Effector memory CD4-positive, alpha-beta T cell (primary cell): ENCODE measurements at regions not wholly inside any gene's neighbourhood (a gene's known extent, or its start where the extent isn't known, plus 50 kb on each side); places are given as distances from the start of the nearest gene placed in this dataset.
"Not testable (repeated sequence)": the region's sequence is repeated elsewhere in the genome, so short reads cannot be mapped to it uniquely, and the experiment has no call there.

Experiments
- DNase-seq, 3 donors: peaks; one replicate each; pipeline ENCODE4 v3.0.0-alpha.2; 2020
- H3K27ac ChIP-seq: 2 replicates; pipeline ENCODE4 v1.7.0; 2013; ENCODE audit warnings: mild to moderate bottlenecking, low read length, moderate library complexity; ENCODE audit not compliant: insufficient read depth, poor library complexity, severe bottlenecking
- H3K27me3 ChIP-seq: replicated peaks from 2 replicates; pipeline ENCODE4 v1.7.0; 2013; ENCODE audit warnings: mild to moderate bottlenecking, low read length; ENCODE audit not compliant: insufficient read depth, control insufficient read depth, poor library complexity, severe bottlenecking
- H3K36me3 ChIP-seq: 2 replicates; pipeline ENCODE4 v1.7.0; 2013; ENCODE audit warnings: mild to moderate bottlenecking, low read length, moderate library complexity; ENCODE audit not compliant: control insufficient read depth, insufficient read depth
- H3K4me1 ChIP-seq: 2 replicates; pipeline ENCODE4 v1.7.0; 2013; ENCODE audit warnings: low read length, mild to moderate bottlenecking; ENCODE audit not compliant: control insufficient read depth, insufficient read depth, poor library complexity, severe bottlenecking
- H3K4me3 ChIP-seq: 2 replicates; pipeline ENCODE4 v1.7.0; 2013; ENCODE audit warnings: low read length, low read depth, mild to moderate bottlenecking; ENCODE audit not compliant: insufficient read depth, poor library complexity, severe bottlenecking
- H3K9me3 ChIP-seq: 2 replicates; pipeline ENCODE4 v1.7.0; 2013; ENCODE audit warnings: mild to moderate bottlenecking, low read length, moderate library complexity; ENCODE audit not compliant: control insufficient read depth

DNA sequence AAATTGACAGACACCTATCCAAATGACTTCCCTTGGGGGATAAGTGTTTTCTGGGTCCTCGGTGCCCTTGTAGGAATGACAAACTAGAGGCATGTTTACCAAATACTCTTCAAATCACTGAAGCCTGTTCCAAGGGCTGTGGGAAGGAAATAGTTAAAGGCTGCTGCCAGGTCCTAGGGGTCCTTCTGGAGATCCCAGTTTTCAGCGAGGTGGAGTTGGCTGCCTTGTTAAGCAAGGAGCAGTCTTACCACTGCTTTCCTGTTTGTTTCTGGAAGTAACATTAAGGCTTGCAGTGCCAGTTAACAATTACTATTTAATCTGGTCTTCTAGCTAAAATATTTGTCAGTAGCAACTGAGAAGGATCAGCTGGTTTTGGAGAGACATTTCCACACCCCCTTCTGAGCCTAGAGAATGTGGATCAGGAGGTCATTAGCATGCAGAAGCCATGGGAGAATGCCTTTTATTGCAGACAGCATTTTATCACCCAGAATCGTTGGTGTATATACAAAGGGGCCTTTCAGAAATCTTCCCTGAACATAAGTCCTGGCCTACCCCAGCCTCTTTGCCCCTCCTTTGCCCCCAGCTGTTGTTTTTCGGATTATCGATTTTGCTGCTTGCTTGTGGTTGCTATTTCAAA lies 238.8 kb downstream of the DMAC1 start:
- H3K4me1 ChIP-seq = no peaks in the 10 kb centered on the region
- H3K9me3 ChIP-seq = no peaks in the 10 kb centered on the region
- no peaks in the 10 kb centered on the region for H3K36me3 ChIP-seq
- DNase-seq = no peak
- no peaks in the 10 kb centered on the region for H3K27me3 ChIP-seq
- no peak overlapping the region for H3K4me3 ChIP-seq
- H3K27ac ChIP-seq = no peak overlapping the region

DNA sequence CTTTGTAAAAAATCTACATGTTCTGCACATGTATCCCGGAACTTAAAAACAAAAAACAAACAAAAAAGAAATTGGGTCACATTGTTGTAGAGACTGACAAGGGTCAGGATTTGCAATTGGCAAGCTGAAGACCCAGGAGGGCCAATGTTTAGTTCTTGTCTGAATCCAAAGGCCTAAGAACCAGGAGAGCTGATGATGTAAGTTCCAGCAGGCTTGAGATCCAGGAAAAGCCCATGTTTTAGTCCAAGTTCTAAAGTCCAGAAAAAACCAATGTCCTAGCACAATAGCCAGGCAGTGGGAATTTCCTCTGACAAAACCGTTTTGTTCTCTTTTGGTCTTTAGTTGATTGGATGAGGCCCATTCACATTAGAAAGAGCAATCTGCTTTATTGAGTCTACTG lies 244.9 kb downstream of the DMAC1 start:
- no peaks in the 10 kb centered on the region for H3K36me3 ChIP-seq

DNA sequence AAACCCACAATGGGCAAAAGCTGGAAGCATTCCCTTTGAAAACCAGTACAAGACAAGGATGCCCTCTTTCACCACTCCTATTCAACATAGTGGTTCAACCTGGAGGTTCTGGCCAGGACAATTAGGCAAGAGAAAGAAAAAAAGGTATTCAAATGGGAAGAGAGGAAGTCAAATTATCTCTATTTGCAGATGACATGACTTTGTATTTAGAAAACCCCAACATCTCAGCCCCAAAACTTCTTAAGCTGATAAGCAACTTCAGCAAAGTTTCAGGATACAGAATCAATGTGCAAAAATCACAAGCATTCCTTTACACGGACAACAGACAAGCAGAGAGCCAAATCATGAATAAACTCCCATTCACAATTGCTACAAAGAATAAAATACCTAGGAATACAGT lies 246.9 kb downstream of the DMAC1 start:
- H3K4me3 ChIP-seq, H3K4me1 ChIP-seq, H3K27me3 ChIP-seq, H3K36me3 ChIP-seq, H3K27ac ChIP-seq, DNase-seq, H3K9me3 ChIP-seq: not testable (repeated sequence)

More for the DNA sequence above, 244.9 kb downstream of the DMAC1 start:
- Histone ChIP-seq H3K27me3 (no peaks in the 10 kb centered on the region), H3K27ac (no peak overlapping the region), H3K4me1 (no peaks in the 10 kb centered on the region), H3K9me3 (no peaks in the 10 kb centered on the region), H3K4me3 (no peak overlapping the region)
- no peak for DNase-seq

DNA sequence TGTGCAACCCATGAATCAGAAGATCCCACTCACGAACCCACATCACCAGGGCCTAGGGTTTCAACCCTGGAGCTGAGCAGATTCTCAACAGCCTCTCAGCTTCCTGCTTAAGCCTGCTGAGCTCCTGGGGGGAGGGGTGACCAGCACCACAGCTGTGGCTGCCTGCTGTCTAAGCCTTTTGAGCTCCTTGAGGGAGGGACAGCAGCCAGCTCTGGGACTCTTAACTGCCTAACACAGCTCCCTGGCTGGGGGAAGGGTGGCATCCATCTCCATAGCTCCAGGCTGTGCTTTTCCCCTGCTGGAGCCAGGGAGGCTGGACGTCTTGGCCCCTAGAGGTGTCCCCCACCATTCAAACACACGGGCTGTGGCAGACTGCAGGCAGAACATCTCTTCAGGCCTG lies 250.3 kb downstream of the DMAC1 start:
- DNase-seq = no peak
- H3K27ac ChIP-seq = no peak overlapping the region
- H3K4me1 ChIP-seq = no peaks in the 10 kb centered on the region
- H3K4me3 ChIP-seq = no peak overlapping the region
- no peaks in the 10 kb centered on the region for H3K9me3 ChIP-seq
- no peaks in the 10 kb centered on the region for H3K27me3 ChIP-seq
- no peaks in the 10 kb centered on the region for H3K36me3 ChIP-seq

DNA sequence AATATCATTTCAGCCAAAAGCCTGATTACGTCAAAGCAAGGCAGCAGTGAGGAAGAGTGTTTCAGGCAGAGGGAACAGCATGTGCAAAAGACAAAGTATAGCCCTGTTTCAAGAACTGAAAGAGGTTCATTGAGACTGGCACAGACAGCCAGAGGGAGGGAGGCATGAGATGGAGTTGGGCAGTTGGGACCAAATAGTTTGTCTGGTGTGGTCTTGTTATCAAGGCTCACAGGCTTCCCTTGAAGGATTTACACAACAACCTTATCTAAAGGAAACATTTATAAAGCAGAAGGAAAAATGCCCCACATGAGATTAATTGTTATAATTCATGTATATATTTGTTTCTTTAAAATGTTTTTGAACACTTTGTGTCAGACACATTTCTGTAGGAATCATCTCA lies 253.3 kb downstream of the DMAC1 start:
- H3K4me1 ChIP-seq = no peaks in the 10 kb centered on the region
- H3K27ac ChIP-seq = no peak overlapping the region
- no peak for DNase-seq
- H3K9me3 ChIP-seq = no peaks in the 10 kb centered on the region
- H3K36me3 ChIP-seq = no peaks in the 10 kb centered on the region
- H3K27me3 ChIP-seq = no peaks in the 10 kb centered on the region
- no peak overlapping the region for H3K4me3 ChIP-seq

DNA sequence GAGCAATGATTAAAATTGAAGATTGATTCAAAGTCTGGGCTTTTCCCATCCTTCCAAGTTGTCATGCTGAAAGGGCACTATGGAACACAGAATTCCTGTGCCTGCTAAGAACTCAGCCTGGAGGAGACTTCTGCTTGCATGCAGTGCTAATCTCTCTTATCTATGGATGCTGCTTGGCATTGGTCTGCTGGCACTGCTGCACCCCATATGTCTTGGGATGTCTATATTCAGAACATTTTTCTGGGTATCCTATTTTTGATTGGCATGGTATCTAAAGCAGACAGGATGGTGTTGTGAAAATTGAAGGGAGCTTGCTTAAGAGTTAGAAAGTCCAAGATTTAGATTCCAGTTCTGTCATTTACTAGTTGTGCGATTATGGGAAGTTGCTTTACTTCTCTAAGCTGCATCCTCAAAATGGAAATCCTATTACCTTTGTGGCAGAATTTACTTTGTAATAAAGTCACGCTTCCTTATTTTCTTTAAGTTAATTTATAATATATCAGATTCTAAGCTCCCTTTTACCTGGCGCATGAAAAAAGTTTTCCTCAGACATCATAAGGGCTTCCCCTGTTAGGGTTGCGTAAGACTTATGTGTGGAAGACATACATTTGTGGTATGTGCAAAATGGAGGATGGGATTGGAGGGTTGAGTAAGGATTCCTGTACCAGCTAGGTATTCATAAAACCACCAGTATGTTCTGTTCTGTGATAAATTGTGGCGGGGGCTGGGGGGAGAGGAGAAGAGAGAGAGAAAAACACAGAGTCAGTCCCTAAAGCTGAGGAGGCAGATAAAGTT lies 254.0 kb downstream of the DMAC1 start:
- H3K27me3 ChIP-seq = no peaks in the 10 kb centered on the region
- H3K4me3 ChIP-seq = no peak overlapping the region
- no peaks in the 10 kb centered on the region for H3K36me3 ChIP-seq
- no peak overlapping the region for H3K27ac ChIP-seq
- DNase-seq = no peak
- no peaks in the 10 kb centered on the region for H3K4me1 ChIP-seq
- no peaks in the 10 kb centered on the region for H3K9me3 ChIP-seq

DNA sequence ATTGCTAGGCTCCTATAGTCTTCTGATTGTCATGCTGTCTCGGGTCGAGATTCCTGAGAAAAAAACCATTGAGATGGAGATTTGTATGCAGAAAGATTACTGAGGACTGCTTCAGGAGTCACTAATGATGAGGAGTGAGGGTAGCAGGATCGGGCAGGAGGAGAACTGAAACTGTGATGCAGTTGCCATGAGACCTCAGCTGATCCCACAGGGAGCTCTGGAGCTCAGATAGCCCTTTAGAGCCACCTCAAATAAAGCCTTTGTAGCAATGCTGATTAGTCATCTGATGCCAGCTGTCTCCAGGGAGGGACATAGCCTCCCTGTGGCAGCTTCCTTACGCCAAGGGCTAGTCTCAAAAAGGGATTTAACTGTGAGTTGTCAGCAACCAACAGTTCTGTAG lies 256.9 kb downstream of the DMAC1 start:
- no peak for DNase-seq
- Histone ChIP-seq H3K36me3 (no peaks in the 10 kb centered on the region), H3K9me3 (no peaks in the 10 kb centered on the region), H3K4me3 (no peak overlapping the region), H3K27me3 (no peaks in the 10 kb centered on the region), H3K4me1 (no peaks in the 10 kb centered on the region), H3K27ac (no peak overlapping the region)

DNA sequence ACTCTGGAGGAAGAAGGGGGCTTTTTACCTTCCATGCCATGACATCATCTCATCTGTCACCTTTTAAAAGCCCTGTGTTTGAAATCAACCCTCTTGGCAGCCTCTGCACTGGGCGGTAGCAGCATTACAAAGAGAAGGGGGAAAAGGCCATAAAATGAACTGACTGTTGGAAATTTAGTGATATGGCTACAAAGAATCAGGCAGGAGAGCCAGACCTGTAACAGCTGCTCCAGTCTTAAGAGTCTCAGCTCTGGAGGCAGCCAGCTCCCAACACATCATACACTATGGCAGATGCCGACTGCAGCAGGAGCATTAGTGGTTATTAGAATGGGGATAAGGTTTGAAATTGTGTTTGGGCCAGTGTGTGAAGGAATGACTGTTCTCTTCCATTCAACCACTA lies 257.5 kb downstream of the DMAC1 start:
- no peak for DNase-seq
- H3K27ac ChIP-seq = no peak overlapping the region
- no peaks in the 10 kb centered on the region for H3K9me3 ChIP-seq
- H3K4me3 ChIP-seq = no peak overlapping the region
- no peaks in the 10 kb centered on the region for H3K4me1 ChIP-seq
- H3K36me3 ChIP-seq = no peaks in the 10 kb centered on the region
- no peaks in the 10 kb centered on the region for H3K27me3 ChIP-seq

DNA sequence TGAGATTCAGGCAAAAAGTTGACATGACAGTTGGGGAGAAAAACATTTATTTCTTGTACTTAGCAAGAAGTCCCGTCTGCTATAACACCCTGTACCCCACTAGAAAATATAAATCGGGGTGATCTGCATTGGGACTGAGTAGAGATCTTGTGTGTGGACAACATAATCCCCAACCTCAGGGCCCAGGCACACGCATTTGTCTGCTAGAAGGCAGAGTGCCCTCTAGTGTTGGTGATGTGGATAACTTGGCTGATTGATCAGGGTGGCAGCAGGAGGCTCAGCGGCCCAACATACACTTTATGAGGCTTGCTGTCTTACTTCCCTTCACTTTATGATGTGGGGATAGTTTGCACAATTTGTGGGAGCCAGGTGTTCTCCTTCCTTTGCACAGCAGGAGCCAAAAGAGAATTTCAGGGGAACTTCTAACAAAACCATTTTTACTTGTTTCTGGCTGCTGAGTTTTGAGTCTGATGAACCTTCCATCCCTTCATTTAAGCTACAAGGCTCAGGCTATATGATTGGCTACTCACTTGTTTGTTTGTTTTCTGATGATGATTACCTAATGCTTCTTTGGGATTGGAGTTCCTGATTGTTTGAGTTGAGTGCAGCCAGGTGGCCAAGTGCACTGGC lies 263.2 kb downstream of the DMAC1 start:
- no peak overlapping the region for H3K27ac ChIP-seq
- H3K4me1 ChIP-seq = no peaks in the 10 kb centered on the region
- no peaks in the 10 kb centered on the region for H3K36me3 ChIP-seq
- H3K9me3 ChIP-seq = no peaks in the 10 kb centered on the region
- H3K27me3 ChIP-seq = no peaks in the 10 kb centered on the region
- H3K4me3 ChIP-seq = no peak overlapping the region
- no peak for DNase-seq

- no peaks in the 10 kb centered on the region for H3K36me3 ChIP-seq
- no peak overlapping the region for H3K27ac ChIP-seq
- DNase-seq = no peak
- H3K4me3 ChIP-seq = no peak overlapping the region
- no peaks in the 10 kb centered on the region for H3K9me3 ChIP-seq
- no peaks in the 10 kb centered on the region for H3K4me1 ChIP-seq
- H3K27me3 ChIP-seq = no peaks in the 10 kb centered on the region
Measured at GRCh38 chr9:7534211-7534935, 265.2 kb downstream of the DMAC1 start.
